Fibroblast of the aortic adventitia (primary cell): ENCODE measurements at regions not wholly inside any gene's neighbourhood (a gene's known extent, or its start where the extent isn't known, plus 50 kb on each side); places are given as distances from the start of the nearest gene placed in this dataset.
A peak's percentile ranks its signal among the peaks of the same experiment; 100 is the strongest.
"Not testable (repeated sequence)": the region's sequence is repeated elsewhere in the genome, so short reads cannot be mapped to it uniquely, and the experiment has no call there.

Experiments used
- DNase-seq: peaks from one replicate; pipeline ENCODE4 v3.0.0-alpha.2; 2010; ENCODE audit warnings: low read depth
- H3K4me3 ChIP-seq: 2 replicates; pipeline ENCODE4 v1.5.1; 2011; ENCODE audit warnings: low read depth, mild to moderate bottlenecking, control low read depth, low read length, moderate library complexity
- TF ChIP-seq, protein P1 (sequence below): IDR thresholded peaks from 2 replicates; pipeline ENCODE4 v1.5.1; 2011; ENCODE audit warnings: mild to moderate bottlenecking, low read length, control low read depth, inconsistent platforms; ENCODE audit not compliant: insufficient read depth

DNA sequence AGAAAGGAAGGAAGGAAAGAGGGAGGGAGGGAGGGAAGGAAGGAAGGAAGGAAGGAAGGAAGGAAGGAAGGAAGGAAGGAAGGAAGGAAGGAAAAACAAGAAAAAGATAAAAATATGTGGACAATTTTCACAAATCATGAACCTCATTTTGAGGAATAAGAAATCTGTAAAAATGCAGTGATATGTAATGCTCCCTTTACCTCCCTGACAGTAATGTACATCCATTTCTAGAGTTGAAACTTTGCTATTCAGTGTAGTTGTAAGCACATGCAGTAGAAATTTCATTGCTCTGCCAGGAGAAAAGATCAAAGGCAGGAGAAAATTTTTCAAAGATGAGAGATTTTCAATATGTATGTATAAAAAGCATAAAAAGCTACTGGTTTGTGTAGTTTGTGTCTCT lies 189.5 kb upstream of the MYO3A start:
- TF ChIP-seq, protein P1, sequence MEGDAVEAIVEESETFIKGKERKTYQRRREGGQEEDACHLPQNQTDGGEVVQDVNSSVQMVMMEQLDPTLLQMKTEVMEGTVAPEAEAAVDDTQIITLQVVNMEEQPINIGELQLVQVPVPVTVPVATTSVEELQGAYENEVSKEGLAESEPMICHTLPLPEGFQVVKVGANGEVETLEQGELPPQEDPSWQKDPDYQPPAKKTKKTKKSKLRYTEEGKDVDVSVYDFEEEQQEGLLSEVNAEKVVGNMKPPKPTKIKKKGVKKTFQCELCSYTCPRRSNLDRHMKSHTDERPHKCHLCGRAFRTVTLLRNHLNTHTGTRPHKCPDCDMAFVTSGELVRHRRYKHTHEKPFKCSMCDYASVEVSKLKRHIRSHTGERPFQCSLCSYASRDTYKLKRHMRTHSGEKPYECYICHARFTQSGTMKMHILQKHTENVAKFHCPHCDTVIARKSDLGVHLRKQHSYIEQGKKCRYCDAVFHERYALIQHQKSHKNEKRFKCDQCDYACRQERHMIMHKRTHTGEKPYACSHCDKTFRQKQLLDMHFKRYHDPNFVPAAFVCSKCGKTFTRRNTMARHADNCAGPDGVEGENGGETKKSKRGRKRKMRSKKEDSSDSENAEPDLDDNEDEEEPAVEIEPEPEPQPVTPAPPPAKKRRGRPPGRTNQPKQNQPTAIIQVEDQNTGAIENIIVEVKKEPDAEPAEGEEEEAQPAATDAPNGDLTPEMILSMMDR = no peak
- no peak overlapping the region for H3K4me3 ChIP-seq
- no peak for DNase-seq

DNA sequence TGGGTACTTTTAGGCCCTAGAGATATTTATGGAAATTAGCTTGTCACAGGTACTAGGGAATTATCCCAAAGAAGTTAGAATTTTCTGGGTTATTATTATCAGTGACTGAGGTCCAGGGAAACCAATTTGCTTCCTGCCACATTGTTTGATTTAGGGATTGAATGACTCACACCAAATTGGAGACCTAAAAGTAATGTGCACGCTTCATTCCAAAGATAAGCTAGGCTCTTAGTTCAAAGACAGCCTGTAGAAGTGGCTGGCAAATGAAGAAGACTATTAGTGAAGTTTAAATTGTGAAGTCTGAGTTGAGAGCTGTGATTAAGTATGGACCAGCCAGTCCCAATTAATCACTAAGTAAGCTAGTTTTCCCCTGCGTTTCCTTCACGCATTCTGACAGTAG lies 188.1 kb upstream of the MYO3A start:
- no peak overlapping the region for H3K4me3 ChIP-seq
- peak; percentile 15 for DNase-seq
- TF ChIP-seq, protein P1 = no peak

DNA sequence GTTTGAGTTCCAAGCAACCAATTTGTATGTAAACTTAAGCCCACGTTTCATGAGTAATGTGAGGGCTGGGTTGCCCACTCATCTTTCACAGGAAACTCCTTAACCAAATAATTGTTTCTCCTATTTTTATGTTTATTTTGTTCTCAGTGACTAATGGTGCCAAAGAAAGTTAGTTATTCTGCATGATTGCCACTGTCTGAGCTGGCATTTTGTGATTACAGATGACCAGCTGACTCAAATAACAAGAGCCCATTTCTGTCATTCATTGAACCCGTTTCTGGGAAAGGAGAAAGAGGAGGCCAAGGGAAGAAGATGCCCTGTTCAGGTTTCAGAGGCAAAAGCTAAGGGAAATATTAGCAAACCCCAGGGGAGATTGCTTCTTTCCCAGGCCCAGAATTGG lies 186.9 kb upstream of the MYO3A start:
- H3K4me3 ChIP-seq = no peak overlapping the region
- TF ChIP-seq, protein P1 = no peak
- no peak for DNase-seq

DNA sequence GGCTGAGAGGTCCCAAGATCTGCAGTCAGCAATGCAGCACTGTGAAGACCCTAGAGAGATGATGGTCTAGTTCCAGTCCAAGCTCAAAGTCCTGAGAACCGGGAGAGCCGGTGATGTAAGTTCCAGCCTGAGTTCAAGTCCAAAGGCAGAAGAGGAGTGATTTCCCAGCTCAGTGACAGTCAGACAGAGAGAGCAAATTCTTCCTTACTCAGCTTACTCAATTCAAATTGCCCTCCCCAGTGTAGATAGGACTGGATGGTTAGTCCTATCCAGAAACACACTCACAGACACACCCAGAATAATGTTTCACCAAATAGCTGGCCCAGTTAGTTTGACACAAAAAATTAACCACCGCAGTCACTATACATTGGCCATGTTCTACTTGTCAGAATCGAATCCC lies 185.5 kb upstream of the MYO3A start:
- TF ChIP-seq, protein P1 = no peak
- H3K4me3 ChIP-seq = no peak overlapping the region
- DNase-seq = no peak

DNA sequence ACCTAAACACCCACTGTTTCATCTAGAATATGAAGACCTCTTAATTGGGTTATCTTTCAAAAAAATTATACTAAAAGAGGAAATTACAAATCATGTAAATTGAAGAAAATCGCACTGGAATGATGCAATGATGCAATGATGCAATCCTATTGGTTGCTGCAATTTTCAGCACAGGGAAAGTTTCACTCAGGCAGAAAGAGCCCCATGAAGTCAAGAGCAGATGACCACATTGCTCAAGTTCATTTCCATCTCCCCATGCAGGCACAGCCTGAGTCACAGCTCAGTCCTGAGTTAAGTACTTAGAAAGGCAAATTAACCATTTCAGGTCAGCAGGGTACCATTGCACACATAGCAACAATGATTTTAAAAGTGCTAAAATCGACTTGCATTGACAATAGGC lies 180.3 kb upstream of the MYO3A start:
- peak; percentile 32 for DNase-seq
- H3K4me3 ChIP-seq = no peak overlapping the region
- TF ChIP-seq, protein P1 = no peak

DNA sequence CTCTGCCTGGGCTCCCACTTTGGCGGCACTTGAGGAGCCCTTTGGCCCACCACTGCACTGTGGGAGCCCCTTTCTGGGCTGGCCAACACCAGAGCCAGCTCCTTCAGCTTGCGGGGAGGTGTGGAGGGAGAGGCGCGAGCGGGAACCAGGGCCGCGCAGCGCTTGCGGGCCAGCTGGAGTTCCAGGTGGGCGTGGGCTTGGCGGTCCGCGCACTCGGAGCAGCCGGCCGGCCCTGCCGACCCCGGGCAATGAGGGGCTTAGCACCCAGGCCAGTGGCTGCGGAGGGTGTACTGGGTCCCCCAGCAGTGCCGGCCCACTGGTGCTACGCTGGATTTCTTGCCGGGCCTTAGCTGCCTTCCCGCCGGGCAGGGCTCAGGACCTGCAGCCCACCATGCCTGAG lies 178.2 kb upstream of the MYO3A start:
- not testable (repeated sequence) for H3K4me3 ChIP-seq, DNase-seq

DNA sequence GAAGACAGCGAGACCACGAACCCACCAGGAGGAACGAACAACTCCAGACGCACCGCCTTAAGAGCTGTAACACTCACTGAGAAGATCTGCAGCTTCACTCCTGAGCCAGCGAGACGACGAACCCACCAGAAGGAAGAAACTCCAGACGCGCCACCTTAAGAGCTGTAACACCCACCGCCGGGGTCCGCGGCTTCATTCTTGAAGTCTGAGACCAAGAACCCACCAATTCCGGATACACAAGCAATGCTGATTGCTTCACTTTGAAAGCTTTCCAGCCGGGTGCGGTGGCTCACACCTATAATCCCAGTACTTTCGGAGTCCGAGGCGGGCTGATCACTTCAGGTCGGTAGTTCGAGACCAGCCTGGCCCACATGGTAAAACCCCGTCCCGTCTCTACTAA lies 177.2 kb upstream of the MYO3A start:
- TF ChIP-seq, protein P1 = no peak
- H3K4me3 ChIP-seq = no peak overlapping the region

DNA sequence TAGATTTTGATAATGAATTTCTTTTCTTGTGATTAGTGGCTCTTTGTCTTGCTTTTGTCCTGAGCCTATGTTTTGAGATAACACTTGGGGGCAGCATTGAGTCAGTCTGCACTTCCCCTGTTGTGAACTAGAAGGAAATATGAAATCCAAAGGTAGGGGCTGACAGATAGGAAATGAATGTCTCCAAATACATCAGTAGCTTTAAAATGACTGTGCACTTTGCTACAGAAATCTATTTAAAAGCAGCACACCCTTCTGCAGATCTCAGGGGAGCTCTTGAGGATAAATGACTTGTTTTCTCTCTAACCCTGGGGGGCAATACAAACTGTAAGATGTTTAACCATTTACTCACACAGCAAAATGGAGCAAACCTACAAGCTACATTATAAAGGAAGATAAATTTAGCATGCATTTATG lies 176.0 kb upstream of the MYO3A start:
- no peak overlapping the region for H3K4me3 ChIP-seq
- DNase-seq = peak; percentile 31
- TF ChIP-seq, protein P1 = peak; percentile 50

More for the DNA sequence above, 177.2 kb upstream of the MYO3A start:
- DNase-seq = no peak
